ENCODE measurements at regions not wholly inside any gene's neighbourhood (a gene's known extent, or its start where the extent isn't known, plus 50 kb on each side); places are given as distances from the start of the nearest gene placed in this dataset.

GRCh38 chr11:92651159-92651558 lies 318.3 kb upstream of the MTNR1B start:
- no peak overlapping the region for H2AFZ ChIP-seq (ENCODE audit: low read depth)
- H3K36me3 ChIP-seq (ENCODE audit: insufficient read depth): no peaks in the 10 kb centered on the region
- H3K79me2 ChIP-seq (ENCODE audit: insufficient read depth, low read depth): no peaks in the 10 kb centered on the region
- no peaks in the 10 kb centered on the region for H3K4me1 ChIP-seq (ENCODE audit: low read depth, poor library complexity, severe bottlenecking)
- no peak overlapping the region for H3K9ac ChIP-seq
- no peak for TF ChIP-seq CTCF (conservative IDR thresholded peaks at IDR 0.05; ENCODE audit: low read depth, low read length)
- no peaks in the 10 kb centered on the region for H3K27me3 ChIP-seq (ENCODE audit: insufficient read depth, low read depth)
- H4K20me1 ChIP-seq (ENCODE audit: insufficient read depth): no peaks in the 10 kb centered on the region
- H3K4me2 ChIP-seq: no peak overlapping the region
- no peak overlapping the region for H3K27ac ChIP-seq
- H3K4me3 ChIP-seq (IDR thresholded peaks at IDR 0.05; ENCODE audit: insufficient read depth, low read depth, low read length): no peak overlapping the region

DNA sequence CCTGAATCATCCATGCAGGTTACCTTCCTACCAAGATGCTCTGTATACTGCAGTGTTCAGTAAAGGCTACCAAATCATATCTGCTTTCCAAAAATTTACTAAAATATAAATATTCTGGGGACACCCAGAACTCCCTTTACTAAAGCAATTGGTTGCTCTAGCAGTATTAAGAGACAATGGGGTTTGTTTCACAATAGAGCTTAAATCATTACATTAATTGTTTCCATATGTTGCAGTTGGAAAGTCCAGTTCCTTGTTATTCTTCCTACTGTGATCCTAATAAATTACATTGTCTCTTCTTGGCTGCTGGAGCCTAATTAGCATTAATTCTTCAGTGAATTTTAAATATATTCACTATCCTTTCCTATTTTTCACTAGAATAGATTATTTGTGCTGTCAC lies 316.0 kb upstream of the MTNR1B start:
- no peak overlapping the region for H2AFZ ChIP-seq (ENCODE audit: low read depth)
- no peaks in the 10 kb centered on the region for H3K4me1 ChIP-seq (ENCODE audit: low read depth, poor library complexity, severe bottlenecking)
- no peaks in the 10 kb centered on the region for H3K79me2 ChIP-seq (ENCODE audit: insufficient read depth, low read depth)
- no peaks in the 10 kb centered on the region for H3K27me3 ChIP-seq (ENCODE audit: insufficient read depth, low read depth)
- no peak overlapping the region for H3K27ac ChIP-seq
- H3K4me2 ChIP-seq: no peak overlapping the region
- H3K9ac ChIP-seq: no peak overlapping the region
- H4K20me1 ChIP-seq (ENCODE audit: insufficient read depth): no peaks in the 10 kb centered on the region
- H3K36me3 ChIP-seq (ENCODE audit: insufficient read depth): no peaks in the 10 kb centered on the region
- H3K4me3 ChIP-seq (IDR thresholded peaks at IDR 0.05; ENCODE audit: insufficient read depth, low read depth, low read length): no peak overlapping the region
- TF ChIP-seq CTCF (conservative IDR thresholded peaks at IDR 0.05; ENCODE audit: low read depth, low read length): no peak

- Histone ChIP-seq H3K4me1 (ENCODE audit: low read depth, poor library complexity, severe bottlenecking) (no peaks in the 10 kb centered on the region), H3K4me3 (IDR thresholded peaks at IDR 0.05; ENCODE audit: insufficient read depth, low read depth, low read length) (no peak overlapping the region), H3K36me3 (ENCODE audit: insufficient read depth) (no peaks in the 10 kb centered on the region), H3K79me2 (ENCODE audit: insufficient read depth, low read depth) (no peaks in the 10 kb centered on the region), H2AFZ (ENCODE audit: low read depth) (no peak overlapping the region), H4K20me1 (ENCODE audit: insufficient read depth) (no peaks in the 10 kb centered on the region), H3K4me2 (no peak overlapping the region), H3K27me3 (ENCODE audit: insufficient read depth, low read depth) (no peaks in the 10 kb centered on the region), H3K9ac (no peak overlapping the region), H3K27ac (no peak overlapping the region)
- no peak for TF ChIP-seq CTCF (conservative IDR thresholded peaks at IDR 0.05; ENCODE audit: low read depth, low read length)
Measured at GRCh38 chr11:92656783-92657182, 312.7 kb upstream of the MTNR1B start.

GRCh38 chr11:92657226-92657625 lies 312.2 kb upstream of the MTNR1B start:
- Histone ChIP-seq H4K20me1 (ENCODE audit: insufficient read depth) (no peaks in the 10 kb centered on the region), H3K4me2 (no peak overlapping the region), H3K4me3 (IDR thresholded peaks at IDR 0.05; ENCODE audit: insufficient read depth, low read depth, low read length) (no peak overlapping the region), H2AFZ (ENCODE audit: low read depth) (no peak overlapping the region), H3K9ac (no peak overlapping the region), H3K27ac (no peak overlapping the region), H3K27me3 (ENCODE audit: insufficient read depth, low read depth) (no peaks in the 10 kb centered on the region), H3K4me1 (ENCODE audit: low read depth, poor library complexity, severe bottlenecking) (no peaks in the 10 kb centered on the region), H3K79me2 (ENCODE audit: insufficient read depth, low read depth) (no peaks in the 10 kb centered on the region), H3K36me3 (ENCODE audit: insufficient read depth) (no peaks in the 10 kb centered on the region)
- no peak for TF ChIP-seq CTCF (conservative IDR thresholded peaks at IDR 0.05; ENCODE audit: low read depth, low read length)

- H3K4me3 ChIP-seq (IDR thresholded peaks at IDR 0.05; ENCODE audit: insufficient read depth, low read depth, low read length): no peak overlapping the region
- H4K20me1 ChIP-seq (ENCODE audit: insufficient read depth): no peaks in the 10 kb centered on the region
- H2AFZ ChIP-seq (ENCODE audit: low read depth): no peak overlapping the region
- H3K36me3 ChIP-seq (ENCODE audit: insufficient read depth): no peaks in the 10 kb centered on the region
- TF ChIP-seq CTCF (conservative IDR thresholded peaks at IDR 0.05; ENCODE audit: low read depth, low read length): no peak
- no peaks in the 10 kb centered on the region for H3K4me1 ChIP-seq (ENCODE audit: low read depth, poor library complexity, severe bottlenecking)
- no peaks in the 10 kb centered on the region for H3K27me3 ChIP-seq (ENCODE audit: insufficient read depth, low read depth)
- H3K9ac ChIP-seq: no peak overlapping the region
- no peak overlapping the region for H3K27ac ChIP-seq
- H3K4me2 ChIP-seq: no peak overlapping the region
- H3K79me2 ChIP-seq (ENCODE audit: insufficient read depth, low read depth): no peaks in the 10 kb centered on the region
Measured at GRCh38 chr11:92658733-92659132, 310.7 kb upstream of the MTNR1B start.
